ENCODE measurements at regions not wholly inside any gene's neighbourhood (a gene's known extent, or its start where the extent isn't known, plus 50 kb on each side); places are given as distances from the start of the nearest gene placed in this dataset.

DNA sequence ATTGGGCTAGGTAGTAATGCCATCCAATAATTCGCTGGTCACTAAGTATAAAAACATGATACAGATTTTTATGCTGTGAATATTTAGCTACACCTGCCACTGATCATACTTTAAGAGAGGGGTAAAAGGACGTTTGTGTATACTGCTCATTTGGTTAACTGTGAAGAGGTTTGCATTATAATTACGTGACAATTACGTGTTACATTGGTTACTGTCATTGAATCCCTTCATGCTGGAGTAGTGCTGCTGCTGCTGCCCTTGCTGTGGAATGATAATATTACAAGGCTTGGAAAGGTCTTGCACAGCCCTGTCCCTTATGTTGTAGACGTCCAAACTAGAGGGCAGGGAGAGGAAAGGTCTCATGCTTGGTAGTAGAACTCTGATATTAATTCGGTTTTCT, 312.2 kb upstream of the ATP2B1 start:
- no peak for DNase-seq

DNA sequence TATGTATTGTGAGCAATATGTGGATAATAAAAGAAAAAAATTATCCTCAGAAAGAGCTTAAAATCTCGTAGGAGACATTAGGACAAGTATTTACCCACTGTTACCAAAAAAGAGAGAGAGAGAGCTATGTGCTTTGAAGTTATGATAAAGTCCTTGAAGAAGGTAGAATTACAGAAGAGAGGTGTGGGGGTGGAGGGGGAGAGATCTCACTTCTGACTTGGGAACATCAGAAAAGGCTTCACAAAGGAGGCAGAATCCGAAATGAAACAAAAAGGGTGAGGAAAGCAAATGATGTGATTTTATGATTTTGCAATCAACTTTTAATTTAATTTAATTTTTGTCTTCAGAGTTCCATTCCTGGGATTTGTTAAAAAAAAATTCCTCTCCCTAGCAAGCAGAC, 311.8 kb upstream of the ATP2B1 start:
- no peak for DNase-seq

DNA sequence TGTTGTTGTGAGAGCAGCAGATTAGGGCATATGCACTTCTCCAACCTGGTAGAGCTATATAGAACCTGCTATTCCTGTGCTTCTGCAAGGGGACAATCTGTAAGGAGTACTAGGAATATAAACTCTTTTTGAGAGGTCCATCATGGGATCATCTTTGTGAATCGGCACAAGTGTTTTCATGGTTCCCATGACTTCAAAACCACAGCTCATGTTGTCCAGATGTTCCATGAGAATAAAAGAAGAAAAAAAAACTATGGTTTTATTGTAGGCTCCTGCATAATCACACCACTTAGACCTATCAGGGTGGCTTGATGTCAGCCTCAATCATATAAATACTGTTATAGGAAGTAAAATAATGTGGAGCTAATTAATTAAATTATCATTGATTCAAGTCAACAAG, 311.4 kb upstream of the ATP2B1 start:
- DNase-seq, result no peak

DNA sequence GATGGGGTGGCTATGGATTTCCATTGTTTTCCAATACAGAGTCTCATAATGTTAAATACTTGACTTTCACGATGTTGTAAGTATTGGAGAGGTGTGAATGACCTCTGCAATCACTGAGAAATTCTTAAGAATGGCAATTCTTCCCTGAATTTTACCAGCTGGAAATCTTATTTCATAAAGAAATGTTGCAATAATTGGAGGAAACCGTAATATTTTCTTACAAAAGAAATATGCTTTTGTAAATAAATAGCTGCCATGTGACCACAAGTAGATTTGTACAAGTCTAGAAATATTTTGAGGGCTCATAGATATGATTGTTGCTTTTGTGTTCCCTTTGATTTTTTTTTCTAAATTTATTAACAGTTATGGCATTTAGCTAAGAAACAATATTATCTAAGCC, 308.7 kb upstream of the ATP2B1 start:
- no peak for DNase-seq

DNA sequence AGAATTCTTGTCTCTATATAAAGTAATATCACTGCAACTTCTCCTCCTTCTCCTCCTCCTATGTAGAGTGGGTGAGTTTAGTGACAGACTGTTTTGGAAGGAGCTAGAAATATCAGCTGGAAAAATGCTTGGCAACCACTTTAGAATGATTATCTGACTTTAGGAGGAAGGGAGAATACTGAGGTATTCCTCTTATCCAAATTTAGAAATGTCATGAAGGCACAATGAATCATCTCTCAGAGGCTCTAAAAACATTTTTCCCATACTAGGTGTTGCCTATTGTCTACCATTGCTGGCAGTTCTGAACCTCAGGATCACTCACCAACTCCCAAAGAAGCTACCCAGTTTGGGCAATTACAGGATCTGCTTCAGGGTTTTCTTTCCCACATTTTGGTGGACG, 306.6 kb upstream of the ATP2B1 start:
- DNase-seq, result no peak

DNA sequence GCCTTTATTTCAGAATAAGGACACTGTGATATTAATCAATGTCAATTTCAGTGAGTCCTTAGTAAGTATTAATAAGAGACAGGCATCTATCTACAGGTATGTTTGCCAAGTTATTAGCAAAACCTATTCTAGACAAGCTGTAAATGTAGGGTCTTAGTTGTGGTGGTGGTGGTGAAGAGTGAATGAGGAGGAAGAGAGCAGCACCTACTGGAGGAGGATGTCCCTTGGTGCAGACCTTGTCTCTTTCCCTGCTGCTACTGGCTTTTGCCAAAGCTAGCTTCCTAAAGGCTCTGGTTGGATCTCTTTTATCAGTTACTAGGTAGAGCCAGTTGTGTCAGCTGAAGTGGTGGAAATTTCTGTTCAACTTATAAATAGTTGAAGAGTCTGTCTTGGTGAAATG, 304.8 kb upstream of the ATP2B1 start:
- DNase-seq, result no peak

DNA sequence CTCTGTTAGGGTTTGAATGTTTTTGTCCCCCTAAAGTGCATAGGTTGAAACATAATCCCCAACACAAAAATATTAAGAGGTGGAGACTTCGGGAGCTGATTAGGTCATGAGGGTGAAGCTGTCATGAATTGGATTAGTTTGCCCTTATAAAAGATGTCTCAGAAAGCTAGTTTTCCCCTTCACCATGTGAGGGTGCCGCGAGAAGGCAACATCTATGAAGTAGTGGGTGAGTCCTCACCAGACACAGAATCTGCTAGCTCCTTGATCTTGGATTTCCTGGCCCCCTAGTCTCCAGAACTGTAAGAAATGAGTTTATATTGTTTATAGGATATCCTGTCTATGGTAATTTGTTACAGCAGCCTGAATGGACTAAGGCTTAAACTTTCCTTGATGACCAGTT, 301.5 kb upstream of the ATP2B1 start:
- no peak for DNase-seq

DNA sequence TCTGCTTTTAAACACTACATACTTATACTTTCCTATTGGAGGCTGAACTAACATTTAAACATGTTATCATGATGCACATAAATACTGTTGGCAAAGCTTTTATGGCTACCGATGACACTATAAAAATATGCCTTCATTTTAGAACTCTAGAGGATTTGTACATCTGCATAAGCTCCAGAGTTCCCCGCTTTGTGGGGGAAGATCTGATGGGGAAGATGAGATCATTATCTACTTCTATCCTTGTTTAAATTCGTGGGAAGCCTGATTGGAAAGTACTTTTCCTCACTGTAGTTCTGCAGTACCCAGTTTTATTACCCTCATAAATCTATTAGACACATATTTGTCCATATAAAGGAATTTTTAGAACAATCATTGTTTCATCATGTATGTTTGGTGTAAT, 299.6 kb upstream of the ATP2B1 start:
- DNase-seq, result no peak

DNA sequence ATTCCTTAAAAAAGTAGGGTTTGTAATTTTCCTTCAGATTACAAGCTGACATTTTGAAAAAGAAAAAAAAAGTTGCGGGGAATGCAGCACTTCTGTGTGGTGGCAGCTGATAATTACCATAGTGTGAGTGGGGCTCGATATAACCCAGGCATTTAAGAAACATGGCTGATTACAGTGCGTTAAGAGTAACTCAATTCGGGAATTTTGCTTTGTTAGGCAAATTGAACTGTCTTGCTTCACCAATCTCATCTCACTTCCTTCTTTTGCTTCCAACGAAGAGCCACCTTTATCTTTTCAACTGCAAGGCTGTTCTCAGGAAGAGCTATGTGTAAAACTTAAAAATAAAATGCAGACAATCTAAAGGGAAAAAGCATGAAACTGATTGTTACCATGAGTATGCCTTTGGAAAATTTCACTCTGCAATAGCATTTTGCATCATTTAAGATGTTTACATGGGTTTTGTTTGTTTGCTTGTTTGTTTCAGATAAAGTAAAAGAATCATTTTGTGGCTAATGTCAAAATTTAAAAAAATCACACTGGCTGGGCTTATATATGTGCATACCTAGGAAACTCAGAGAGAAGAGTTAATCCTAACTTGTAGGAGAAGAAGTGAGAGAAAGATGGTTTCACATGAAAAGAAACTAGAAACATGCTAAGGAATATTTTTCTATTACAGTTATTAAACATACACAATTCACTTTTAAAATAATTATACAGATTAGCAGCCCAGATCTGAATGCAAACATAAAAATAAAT, 295.9 kb upstream of the ATP2B1 start:
- no peak for DNase-seq

DNA sequence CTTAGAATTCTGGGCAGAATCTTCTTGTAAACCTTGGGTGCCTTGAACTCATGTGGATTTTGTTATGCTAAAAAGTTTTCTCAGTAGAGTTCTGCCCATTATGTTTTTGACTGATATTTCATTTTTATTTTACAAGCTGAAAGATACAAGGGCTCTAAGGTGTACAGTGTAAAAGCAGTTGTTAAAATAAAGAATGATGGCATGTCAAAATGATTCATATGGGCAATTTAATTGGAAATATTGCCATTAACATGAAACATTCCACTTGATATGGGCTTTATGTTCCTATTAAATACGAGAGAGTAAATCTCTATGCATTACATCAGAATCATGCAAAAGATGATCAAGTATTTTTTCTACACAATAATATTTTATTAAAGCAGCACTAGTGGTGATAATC, 295.1 kb upstream of the ATP2B1 start:
- no peak for DNase-seq

DNA sequence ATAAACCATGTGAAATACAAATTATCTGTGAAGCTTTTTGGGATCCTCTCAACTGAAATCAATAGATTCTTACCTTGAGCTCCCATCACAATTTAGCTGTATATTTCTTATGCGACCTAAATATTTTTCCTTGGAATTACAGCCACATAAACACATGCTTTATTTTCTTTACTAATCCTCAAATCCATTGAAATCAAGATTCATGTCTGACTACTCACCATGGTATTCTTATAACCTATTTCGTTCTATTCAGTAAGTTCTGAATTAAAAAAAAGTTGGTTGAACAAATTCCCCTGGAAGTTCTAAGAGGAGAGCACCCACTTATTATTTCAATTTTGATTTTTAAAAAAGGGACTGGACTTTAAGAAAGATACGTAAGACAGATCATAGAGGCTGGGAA, 292.1 kb upstream of the ATP2B1 start:
- no peak for DNase-seq

DNA sequence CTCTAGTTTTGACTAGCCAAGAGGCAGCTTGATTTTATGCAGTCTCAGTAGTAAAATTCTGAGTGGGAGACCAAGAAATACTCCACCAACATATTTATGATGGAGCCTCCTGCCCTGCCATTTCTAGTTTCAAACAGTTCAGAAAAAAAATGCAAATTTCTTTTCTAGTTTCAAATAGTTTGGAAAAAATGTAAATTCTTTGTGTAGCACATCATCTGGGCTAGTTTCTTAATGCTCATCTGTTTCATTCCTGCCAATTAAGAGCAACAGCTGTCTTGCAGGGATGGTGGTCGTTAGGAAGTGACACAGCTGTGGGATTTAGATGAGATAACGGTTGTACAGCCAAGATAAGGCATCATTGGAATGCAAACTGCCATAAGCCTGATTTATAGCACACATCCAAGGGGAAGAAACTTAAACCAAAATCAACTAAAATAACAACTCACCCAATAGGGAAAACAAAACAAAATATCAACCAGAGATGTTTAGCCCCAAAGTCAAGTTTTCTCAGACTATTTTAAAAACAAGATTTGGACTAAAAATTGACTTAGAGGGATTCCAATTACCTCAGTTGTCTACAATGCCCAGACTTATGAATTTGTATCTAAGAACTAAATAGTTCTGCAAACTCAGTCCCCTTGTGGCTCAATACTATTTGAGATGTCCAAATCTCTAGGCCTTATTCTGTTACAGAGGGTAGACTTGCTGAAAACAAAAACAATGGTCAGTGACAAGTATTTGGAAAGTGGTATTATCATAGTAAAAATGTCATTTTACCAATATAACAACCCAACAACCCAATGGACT, 291.3 kb upstream of the ATP2B1 start:
- DNase-seq, result no peak

DNA sequence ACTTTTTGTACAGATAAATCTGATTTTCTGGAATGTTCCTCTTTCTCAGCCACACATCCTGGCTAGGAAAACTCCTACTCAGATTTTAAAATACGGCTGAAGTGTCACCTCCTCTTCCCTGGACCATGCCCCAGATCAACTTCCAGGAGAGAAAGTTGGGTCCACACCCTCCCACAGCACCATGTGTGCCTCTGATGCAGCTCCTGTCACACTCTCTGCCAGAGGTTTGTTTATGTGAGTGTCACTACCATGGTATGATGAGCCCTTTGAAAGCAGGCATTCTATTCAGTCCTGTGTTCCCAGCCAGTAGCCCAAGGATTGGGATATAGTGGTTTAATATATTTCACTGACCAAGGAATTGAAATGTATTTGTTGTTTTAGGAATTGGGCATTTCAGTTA, 287.2 kb upstream of the ATP2B1 start:
- DNase-seq, result no peak

DNA sequence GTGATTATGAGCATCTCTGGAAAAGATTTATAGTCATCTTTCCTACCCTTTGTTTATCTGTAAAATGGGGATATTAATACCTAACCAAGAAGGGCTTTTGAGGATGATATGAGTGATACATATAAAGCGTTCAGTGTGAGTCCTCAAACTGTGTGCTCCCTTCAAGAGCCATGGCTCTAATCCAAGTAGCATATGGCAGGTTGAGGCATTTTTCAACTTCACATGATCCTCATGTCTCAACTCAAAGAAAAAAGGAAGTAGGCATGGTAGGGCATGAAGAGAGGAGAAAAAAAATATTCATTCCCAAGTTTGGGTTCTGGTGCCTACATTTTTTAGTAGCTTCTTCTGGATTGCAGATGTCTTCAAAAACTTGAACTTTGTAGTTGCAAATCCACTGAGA, 286.3 kb upstream of the ATP2B1 start:
- DNase-seq, result no peak

DNA sequence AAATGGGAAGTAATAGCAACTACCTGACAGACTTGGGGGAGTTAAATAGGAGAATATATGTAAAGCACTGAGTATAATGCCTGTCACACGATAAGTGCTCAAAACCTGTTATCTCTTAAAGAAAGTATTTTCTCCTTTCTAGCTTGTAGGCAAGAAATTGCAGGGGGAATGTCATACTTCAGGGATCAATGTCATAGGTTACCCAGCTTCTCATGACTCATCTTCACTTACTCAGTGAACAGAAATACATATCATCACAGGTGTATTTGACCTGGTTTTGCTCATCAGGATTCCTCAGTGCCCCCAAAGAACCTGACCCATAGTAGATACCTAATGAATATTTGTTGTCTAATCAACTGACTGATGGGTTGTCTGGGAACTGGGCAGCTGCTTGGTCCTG, 285.0 kb upstream of the ATP2B1 start:
- DNase-seq, result no peak

DNA sequence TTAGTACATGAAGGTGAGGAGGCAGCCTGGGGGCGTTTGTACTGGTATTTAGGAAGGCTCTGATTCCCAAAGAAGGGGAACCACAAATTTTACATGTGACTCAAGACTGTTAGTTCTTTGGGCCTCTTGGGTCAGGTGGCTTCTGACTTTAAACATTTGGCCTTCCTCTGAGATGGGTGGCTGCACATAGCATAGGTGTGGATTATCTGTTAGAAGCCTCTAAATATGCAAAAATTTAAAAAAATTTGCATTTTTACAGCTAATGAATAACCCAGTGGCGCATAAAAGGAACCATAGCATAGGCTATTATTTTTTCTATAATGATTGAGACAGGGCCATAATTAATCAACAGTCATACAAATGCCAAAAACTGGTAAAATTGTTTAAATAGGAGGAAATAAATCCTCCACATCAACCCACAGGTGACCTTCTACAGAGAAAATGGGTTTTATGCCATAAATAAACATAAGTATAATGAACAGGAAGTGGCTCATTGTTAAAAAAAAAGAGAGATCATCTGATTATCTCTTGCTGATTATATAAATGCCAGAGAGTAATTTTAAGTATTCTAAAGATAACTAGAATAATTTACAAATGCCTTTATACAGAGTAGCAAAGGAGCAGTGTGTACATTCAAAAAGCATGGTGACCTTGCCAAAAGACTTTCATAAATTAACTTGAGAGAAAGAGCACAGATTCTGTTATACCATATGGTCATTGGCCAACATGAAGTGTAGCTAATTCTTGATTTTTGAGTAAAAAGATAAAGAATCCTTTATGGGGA, 284.2 kb upstream of the ATP2B1 start:
- DNase-seq, result no peak

DNA sequence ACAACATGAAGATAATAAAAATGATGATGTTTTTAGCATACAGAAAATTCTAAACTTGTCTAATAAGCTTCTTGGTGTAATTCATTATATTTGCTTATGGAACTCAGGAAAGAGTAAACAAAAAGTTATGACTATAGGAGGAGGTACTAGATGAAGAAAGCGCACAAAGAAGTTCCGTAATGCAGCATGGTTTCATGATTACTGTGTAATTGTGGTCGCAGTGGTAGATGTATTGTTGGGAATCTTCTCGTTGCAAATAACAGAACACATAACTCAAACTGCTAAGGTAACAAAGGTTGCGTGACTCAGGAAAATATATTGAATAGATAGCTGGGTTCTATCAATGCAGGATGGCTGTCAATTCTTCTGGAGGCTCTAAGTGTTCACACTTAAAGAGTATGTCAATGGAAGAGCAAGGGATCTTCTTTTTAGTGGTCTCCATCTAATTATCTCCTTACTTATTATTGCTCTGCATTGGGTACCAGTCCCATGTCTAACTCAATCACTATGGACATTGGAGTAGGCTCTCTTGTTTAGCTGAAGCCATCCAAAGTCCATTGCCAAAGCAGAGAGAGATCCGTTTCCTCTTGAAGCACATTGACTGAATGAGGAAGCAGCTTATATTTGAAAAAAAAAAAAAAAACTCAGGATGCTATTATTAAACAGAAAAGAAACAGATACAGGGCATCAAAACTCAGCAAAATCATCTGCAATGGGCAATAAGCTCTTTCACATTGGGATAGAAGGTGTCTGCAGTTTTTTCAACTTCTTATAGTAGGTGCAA, 283.4 kb upstream of the ATP2B1 start:
- no peak for DNase-seq

DNA sequence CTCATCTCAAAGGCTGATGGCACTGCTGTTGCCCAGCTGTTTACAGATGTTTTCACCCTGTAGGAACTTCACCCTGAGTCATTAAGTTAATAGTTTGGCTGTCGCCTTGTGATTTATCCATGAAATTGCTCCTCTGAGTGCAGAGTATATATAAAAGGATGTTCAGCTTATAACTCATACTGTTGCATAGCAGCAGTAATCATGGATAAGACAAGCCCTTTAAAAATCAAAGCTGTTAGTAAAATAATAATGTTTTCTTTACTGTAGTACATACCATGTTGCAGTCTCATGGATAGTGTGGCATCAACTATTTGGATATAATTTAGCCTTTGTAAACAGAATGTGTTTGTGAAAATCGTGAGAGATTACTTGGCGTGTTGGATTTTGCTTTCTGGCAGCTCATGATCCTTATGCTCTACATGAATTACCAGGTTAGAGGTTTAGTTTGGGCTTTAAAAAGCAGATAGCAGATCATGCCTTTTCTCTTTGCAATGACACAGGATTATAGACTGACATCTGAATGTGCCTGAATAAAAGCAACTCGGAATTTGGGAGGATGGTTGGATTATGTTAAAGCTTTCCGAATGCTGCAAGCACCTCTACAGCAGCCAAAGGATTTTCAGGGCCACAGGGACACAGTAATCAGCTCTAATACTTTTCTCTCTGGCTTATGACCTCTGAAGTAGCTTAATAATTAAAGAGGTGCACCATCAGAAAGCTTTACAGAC, 279.7 kb upstream of the ATP2B1 start:
- DNase-seq, result no peak

DNA sequence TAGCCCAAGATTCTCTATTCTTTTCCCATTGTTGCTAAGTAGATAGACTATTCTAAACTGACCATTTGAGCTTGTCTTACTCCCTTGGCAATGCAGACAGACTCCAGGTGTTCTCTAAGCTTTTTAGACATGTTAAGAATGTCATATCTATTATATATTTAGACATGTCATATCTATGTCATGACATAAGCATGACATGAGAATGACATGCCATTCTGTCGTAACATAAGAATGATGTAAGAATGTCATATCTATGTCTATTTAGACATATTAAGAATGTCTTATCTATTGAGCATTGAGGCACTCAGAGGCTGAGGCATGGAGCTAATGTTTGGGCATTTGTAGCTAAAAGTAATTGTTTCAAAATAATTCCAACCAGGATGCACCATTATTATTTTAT, 277.3 kb upstream of the ATP2B1 start:
- no peak for DNase-seq

DNA sequence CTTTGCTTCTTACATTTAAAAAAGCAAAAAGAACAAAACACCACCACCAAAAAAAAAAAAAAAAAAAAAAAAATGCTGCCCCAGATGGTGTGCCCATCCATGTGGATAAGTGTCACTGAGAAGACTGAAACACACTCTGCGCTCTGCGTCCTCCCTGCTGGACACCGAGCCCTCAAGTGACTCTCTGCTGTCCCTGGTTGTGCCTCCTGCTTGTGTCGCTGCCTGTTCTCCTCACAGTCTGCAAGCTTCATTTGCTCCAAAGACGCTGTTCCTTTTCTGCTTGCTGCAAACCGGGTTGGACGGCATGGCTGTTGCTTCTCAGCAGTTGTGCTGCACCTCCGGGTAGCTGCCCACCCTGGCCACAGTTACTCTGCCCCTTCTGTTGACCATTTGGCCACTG, 276.2 kb upstream of the ATP2B1 start:
- no peak for DNase-seq

DNA sequence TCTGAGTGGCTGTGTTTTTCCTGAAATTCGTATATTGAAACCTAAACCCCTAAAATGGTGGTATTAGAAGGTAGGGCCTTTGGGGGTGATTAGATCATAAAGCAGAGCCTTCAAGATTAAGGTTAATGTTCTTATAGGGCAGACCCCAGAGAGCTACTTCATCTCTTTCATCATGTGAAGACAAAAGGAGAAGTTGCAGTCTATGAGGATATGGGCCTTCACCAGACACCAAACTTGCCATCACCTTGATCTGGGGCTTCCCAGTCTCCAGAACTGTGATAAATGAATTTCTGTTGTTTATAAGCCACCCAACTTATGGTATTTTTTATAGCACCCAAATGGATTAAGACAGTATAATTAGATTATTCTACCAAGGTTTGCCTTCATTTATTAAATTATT, 275.0 kb upstream of the ATP2B1 start:
- no peak for DNase-seq

DNA sequence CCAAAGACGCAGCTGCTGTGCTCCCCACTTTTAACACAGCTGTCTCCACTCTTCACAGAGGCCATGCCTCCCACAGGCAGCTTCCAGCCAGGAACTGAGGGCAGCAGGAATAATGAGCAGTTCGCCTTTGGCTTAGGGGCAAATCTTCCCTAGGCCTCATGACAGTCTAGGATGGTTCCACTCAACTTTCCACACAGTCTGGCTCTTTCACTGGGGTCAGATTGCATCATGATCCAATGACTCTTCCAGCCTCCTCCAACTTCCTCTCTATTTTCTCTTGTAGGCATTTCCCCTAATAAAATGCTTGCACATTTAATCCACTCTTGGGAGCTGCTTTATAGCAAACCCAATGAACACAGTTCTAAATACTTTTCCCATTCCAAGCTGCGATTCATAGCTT, 271.6 kb upstream of the ATP2B1 start:
- no peak for DNase-seq

All from NCI-H524 treated with DMSO at 0.1 percent for 48 hours (cell line).